Stimulated activated CD8-positive, alpha-beta memory T cell treated with anti-CD3 and anti-CD28 coated beads, Interleukin-15, amount 100 ng/mL, for 4 hours (primary cell): ENCODE measurements at regions not wholly inside any gene's neighbourhood (a gene's known extent, or its start where the extent isn't known, plus 50 kb on each side); places are given as distances from the start of the nearest gene placed in this dataset.
"Not testable (repeated sequence)": the region's sequence is repeated elsewhere in the genome, so short reads cannot be mapped to it uniquely, and the experiment has no call there.

Experiments used
- DNase-seq, 2 donors: peaks; one replicate each; pipeline ENCODE4 v3.0.0-alpha.2; 2020; ENCODE audit warnings: low read depth in 2 of 2

GRCh38 chr2:17194083-17194482 lies 324.2 kb downstream of the RAD51AP2 start:
- no peak for DNase-seq

GRCh38 chr2:17193433-17193890 lies 324.8 kb downstream of the RAD51AP2 start:
- not testable (repeated sequence) for DNase-seq

- DNase-seq = no peak
Measured at GRCh38 chr2:17191223-17191622, 327.0 kb downstream of the RAD51AP2 start.

GRCh38 chr2:17190527-17190926 lies 327.7 kb downstream of the RAD51AP2 start:
- DNase-seq = no peak

GRCh38 chr2:17188721-17189120 lies 329.5 kb downstream of the RAD51AP2 start:
- no peak for DNase-seq

GRCh38 chr2:17184512-17184911 lies 333.7 kb downstream of the RAD51AP2 start:
- DNase-seq = no peak

GRCh38 chr2:17182399-17182798 lies 335.8 kb downstream of the RAD51AP2 start:
- no peak for DNase-seq

DNA sequence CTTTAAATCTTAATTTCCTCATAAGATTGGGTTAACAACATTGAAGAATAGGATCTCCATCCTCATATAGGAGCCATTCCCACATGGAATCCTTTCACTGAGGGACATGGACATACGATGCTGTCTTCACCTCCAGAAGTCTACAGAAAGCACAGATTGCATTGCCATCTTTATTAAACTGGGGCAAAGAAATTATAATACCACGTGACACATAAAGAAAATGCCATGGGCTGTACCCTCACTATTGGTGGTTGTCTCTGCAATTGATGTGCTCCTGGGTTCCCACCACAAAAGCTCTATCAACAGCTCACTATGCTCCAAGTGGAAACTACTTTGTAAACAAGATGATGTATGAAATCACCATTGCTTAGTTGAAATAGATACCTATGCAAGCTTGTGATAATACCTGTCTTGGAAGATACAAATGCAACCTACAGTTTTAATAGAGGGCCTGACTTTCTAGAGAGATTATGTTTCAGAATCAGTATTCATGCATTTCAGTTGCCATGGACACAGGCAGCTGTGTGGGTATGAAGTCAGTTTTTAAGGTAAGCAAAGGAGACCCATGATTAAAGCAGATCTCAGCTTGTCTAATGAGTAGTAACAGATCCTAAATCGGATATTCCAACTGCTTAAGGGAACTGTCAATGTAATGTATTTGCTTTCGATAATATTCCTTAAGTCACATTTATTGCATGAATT lies 337.0 kb downstream of the RAD51AP2 start:
- DNase-seq = no peak

DNA sequence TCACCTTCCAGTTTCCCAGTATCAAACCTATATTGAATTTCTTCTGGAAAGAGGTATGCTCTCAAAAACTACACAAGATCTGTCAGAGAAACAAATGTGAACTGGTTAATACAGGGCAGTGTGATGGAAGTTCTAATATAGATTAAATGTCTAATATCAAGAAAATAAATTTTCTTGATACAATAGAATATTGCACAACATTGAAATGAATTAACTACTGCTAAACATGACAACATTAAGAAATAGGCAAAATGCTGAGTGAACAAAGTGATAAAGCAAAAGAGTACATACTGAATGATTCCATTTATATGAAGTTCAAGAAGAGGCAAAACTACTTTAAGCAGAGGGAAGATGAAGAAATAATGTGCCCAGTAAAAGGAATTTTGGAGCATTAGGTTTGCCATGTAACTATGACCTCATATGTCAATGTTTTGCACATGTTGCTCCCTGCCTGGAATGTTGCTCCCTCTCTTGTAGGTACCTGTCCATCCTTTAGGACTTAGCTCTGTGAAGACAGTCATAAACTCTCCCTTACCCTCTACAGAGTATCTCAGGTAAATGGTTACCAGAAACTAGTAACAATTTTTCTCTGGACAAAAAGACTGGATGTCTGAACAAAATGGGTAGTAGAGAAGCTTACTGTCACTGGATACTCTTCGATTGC lies 339.0 kb downstream of the RAD51AP2 start:
- DNase-seq = no peak

DNA sequence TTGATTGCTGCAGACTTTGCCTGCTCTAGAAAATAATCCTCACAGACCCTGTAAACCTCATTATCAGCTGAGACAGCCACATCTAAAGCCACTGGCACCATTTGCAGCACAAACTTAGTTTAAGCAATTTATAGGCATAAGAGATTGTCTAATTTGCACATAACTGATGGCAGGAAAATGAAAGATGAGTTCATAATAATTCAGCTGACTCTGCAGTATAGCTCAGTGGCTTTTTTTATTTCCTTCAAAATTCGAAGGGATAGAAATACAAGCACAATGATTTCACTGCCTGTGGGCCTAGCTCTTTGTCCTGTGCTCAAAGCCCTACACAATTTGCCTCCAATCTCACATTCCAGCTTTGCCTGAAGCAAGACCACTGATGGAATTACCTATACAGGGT lies 341.2 kb downstream of the RAD51AP2 start:
- DNase-seq = no peak

DNA sequence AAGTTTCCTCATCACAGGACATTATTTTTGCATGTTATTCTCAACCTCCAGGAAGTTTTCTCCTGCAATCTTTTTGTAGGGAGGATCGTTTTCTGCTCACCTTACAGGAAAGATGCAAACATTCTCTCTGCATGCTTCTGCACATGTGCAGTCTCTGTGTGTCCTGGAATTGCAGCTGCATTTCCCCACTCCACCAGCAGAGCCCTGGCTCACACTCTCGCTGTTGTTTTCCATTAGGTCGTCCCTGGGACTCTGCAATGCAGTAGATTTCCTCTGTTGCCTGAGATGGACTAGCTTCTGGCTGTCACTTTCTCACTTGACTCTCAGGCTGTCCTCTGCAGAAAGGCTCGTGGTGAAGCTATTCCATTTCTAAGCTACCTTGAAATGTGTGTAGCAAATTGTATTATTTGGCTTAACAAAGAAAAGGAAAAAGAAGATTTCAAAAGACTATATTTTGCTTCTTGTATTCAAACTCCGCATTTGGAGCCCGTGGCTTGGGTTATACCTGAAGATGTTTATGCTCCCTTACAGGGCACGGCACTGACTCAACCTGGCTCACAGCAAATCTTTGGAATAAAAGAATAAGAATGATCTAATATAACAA lies 346.7 kb downstream of the RAD51AP2 start:
- no peak for DNase-seq

- DNase-seq = no peak
Measured at GRCh38 chr2:17166506-17166905, 351.7 kb downstream of the RAD51AP2 start.

DNA sequence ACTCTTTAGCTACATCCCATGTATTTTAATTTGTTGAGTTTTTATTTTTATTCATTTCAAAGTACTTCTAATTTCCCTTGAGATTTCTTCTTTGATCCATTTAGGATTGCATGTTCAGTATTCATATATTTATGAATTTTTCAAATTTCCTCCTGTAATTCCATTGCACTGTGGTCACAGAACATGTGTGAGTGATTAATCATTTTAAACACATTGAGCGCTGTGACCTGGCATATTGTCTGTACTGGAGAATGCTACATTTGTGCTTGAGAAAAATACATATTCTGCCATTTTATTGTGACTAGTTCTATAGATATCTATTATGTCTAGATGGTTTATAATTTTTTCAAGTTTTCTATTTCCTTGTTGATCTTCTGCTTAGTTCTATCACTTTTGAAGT lies 353.7 kb downstream of the RAD51AP2 start:
- no peak for DNase-seq

DNA sequence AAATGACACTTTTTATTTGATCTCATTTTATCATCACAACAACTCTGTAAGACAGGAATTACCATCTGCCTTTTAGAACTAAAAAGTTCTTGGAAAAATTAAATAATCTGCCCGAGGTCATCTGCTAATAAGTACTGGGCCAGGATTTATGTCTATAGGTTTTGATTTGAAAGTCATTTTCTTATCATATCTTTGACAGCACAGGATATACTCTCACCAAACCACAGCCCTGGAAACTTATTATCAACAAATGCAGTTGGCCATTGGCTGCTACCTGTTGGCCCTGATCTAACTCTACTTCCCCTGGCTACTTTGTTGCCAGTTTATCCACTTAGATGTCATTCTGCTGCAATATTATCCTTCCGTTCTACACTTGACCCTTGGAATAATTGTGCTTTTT lies 354.6 kb downstream of the RAD51AP2 start:
- DNase-seq = no peak

- no peak for DNase-seq
Measured at GRCh38 chr2:17162713-17163112, 355.5 kb downstream of the RAD51AP2 start.

DNA sequence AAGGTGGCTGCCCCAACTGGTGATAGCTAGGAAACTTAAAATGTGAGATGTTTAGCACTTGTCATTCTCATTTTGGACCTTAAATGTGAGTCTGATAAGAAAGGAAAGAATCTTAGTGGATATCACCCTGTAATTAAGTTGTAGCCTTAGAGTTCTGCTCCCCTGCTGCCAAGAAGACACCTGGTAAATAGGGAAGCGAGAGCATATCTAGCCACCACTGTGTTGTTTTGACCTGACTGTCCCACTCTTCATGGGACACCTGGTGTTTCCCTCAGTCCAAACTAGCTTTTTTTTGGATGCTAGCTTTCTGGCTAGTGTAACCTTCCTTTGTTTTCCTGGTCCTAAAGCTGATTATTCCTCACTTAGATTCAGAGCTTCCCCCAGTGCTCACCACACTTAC lies 357.6 kb downstream of the RAD51AP2 start:
- no peak for DNase-seq

DNA sequence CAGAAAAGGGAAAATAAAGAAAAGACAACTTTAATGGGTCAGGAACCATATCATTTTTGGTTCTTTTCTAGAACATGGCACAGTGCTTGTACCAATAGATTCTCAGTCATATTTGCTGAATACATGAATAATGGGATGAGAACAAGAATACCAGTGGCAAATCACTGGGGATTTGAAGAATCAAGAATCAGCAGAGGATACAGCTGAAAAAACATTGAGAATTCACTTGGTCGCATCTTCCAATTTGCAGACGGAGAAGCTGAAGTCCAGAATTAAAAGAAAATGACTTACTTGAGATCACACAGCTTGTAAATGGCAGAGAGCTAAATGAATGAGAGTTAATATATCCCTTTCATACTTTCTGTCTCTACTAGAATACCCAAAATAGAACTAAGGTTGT lies 362.2 kb downstream of the RAD51AP2 start:
- no peak for DNase-seq

DNA sequence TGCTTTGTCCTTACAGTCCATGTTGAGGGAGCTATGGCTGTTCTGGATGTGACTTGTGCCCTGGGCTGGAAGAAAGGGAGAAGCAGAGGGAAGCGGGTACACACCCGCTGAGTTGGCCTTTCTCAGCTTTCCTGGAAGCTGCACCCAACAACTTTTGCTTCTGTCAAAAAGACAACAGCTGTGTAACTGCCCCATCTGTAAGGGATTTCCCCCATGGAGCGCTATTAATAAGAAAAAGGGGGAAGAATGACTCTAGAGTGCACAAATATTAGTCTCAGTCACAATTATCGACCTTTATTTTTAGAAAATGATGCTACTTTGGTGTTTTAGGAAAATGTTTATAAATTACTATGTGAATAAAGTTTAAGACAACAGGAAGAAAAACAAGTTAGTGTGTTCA lies 368.3 kb downstream of the RAD51AP2 start:
- no peak for DNase-seq

DNA sequence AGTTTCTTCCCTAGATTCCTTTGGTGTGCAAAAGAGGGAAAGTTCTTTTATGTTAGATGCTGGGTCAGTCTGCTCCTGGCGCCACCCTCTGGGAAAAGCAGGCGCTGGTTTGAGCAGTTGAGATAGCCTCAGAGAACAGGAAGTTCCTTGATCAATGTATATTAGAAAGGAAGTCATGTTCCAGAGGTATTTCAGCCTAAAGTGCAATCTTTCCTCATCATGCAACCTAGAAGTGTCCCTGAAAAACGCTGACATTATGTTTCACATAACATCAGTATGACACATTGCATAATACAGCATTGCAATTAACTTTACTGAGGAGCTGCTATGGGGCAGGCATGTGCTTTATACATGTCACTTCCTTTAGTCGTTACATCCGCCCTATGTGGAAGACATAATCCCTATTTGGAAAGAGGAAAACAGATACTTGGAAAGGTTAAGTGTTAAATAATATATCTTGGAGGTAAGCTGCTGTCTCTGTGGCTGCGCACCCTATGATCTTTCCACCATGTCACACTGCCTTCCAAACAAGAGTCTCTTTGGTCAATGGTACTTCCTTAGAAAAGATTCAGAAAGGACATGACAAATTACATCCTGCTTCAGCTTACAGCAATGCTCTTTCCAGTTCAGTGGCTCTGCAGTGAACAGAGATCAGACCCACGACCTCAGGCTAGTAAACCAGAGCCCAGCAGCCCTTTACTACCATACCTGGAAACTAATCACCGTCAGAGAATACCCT lies 369.7 kb downstream of the RAD51AP2 start:
- DNase-seq = no peak

DNA sequence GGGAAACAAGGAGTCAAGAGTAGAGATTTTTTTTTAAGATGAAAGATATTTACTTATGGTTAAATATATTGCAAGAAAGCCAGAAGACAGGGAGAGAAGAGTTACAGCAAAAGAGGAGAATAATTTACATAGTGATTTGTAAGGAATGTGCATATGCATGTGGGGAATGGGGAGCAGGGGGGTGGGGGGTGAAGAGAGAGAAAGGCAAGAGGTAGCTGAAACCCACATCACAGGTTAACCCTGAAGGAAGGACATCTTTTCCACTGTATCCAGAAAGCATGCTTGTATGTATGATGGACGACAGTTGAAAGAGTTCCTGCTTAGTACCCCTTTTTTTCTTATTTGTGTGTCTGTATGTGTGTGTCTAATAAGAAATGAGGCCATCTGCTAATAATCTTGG lies 371.9 kb downstream of the RAD51AP2 start:
- no peak for DNase-seq

DNA sequence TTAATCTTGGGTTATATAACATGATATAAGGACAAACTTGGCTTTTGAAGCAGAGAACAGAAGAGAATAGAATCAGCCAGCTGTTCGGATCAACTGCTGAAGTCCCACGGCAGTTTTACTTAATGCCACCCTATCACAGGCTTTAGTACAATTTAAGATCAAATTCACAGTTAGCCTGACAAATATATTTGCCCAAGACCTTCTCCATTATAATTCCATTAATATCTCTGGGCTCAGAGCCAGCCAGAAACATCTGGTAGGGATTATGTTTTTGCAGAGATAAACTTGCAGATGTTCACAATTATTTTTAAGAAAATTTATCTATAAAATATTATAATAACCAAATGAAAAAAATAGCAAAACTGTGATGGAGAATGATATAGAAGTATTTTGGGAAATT lies 381.4 kb downstream of the RAD51AP2 start:
- DNase-seq = no peak

- no peak for DNase-seq
Measured at GRCh38 chr2:17136231-17136630, 382.0 kb downstream of the RAD51AP2 start.
